ENCODE measurements at regions not wholly inside any gene's neighbourhood (a gene's known extent, or its start where the extent isn't known, plus 50 kb on each side); places are given as distances from the start of the nearest gene placed in this dataset.

DNA sequence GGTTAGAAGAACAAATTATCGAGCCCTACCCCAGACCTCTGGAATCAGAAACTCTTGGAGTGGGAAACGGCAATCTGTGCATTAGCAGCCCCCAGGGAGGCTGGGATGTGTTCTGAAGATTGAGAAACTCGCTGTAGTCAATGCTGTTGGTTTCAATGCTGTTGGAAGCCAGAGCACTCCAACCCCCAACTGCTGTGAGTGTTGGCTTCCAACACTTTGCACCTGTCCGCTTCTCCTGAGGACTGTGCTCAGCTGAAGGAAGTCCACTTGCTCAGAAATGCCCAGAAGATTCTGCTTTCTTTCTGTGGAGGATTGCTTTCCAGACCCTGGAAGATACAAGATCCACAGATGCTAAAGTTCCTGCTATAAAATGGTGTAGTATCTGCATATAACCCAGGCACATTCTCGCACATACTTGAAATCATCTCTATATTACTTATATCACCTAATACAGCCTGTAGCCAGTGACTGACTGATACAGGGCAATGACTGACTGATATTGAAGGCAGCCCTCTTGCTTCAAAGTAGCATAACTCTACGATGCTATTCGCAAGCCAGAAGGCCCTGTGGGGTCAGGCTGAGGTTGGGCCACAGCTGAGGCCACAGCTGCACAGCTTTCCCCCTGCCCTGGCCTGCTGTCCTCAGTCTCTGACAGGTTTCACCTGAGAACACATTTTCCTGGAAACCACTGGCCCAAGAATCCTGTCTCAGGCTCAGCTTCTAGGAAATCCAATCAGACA lies 757.7 kb upstream of the ID2 start:
- TF ChIP-seq, protein P1, sequence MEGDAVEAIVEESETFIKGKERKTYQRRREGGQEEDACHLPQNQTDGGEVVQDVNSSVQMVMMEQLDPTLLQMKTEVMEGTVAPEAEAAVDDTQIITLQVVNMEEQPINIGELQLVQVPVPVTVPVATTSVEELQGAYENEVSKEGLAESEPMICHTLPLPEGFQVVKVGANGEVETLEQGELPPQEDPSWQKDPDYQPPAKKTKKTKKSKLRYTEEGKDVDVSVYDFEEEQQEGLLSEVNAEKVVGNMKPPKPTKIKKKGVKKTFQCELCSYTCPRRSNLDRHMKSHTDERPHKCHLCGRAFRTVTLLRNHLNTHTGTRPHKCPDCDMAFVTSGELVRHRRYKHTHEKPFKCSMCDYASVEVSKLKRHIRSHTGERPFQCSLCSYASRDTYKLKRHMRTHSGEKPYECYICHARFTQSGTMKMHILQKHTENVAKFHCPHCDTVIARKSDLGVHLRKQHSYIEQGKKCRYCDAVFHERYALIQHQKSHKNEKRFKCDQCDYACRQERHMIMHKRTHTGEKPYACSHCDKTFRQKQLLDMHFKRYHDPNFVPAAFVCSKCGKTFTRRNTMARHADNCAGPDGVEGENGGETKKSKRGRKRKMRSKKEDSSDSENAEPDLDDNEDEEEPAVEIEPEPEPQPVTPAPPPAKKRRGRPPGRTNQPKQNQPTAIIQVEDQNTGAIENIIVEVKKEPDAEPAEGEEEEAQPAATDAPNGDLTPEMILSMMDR (IDR thresholded peaks at IDR 0.05) = no peak
- no peak for TF ChIP-seq POLR2A (IDR thresholded peaks at IDR 0.05)

Measured in adrenal gland (tissue), 5 donors.